GM21717 (cell line): ENCODE measurements at regions not wholly inside any gene's neighbourhood (a gene's known extent, or its start where the extent isn't known, plus 50 kb on each side); places are given as distances from the start of the nearest gene placed in this dataset.
"Not testable (repeated sequence)": the region's sequence is repeated elsewhere in the genome, so short reads cannot be mapped to it uniquely, and the experiment has no call there.

Source experiments
- ATAC-seq: cut with Tn5 transposase; IDR thresholded peaks from one replicate; pipeline ENCODE4 v1.9.1; 2021; ENCODE audit warnings: mild to moderate bottlenecking, moderate library complexity; ENCODE audit not compliant: unreplicated experiment

GRCh38 chr16:59090541-59090940 lies 356.4 kb upstream of the GOT2 start:
- ATAC-seq = no peak

GRCh38 chr16:59088431-59088830 lies 354.3 kb upstream of the GOT2 start:
- no peak for ATAC-seq

GRCh38 chr16:59087641-59088040 lies 353.5 kb upstream of the GOT2 start:
- no peak for ATAC-seq

GRCh38 chr16:59067205-59067604 lies 333.1 kb upstream of the GOT2 start:
- ATAC-seq = no peak

GRCh38 chr16:59060207-59060606 lies 326.1 kb upstream of the GOT2 start:
- ATAC-seq = no peak

DNA sequence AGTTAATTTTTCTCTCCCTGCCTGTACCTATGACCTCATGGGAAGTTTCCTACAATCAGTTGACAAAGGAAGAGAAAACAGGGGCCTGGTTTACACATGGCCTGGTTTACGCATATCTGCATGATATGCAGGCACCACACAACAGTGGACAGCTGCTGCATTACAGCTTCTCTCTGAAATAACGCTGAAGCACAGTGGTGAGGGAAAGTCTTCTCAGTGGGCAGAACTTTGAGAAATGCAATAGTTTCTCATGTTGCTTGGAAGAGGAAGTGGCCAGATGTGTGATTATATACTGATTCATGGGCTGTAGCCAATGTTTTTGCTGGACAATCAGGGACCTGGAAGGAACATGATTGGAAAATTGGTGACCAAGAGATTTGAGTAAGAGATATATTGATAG lies 324.1 kb upstream of the GOT2 start:
- no peak for ATAC-seq

DNA sequence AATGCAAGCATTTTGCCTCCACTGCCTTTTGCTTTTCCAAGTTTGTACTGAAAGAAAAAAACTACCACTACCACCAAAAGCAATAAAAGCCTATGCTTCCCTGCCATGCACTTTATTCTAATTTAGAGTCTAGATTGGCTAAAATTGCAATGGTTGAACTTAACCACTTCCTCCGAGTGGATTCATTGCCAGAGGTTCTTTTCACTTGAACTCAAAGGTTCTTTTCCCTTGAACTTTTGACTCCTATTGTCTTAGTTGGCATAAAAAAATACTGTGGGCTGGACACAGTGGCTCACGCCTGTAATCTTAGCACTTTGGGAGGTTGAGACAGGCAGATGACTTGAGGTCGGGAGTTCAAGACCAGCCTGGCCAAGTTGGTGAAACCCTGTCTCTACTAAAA lies 319.8 kb upstream of the GOT2 start:
- ATAC-seq = no peak

DNA sequence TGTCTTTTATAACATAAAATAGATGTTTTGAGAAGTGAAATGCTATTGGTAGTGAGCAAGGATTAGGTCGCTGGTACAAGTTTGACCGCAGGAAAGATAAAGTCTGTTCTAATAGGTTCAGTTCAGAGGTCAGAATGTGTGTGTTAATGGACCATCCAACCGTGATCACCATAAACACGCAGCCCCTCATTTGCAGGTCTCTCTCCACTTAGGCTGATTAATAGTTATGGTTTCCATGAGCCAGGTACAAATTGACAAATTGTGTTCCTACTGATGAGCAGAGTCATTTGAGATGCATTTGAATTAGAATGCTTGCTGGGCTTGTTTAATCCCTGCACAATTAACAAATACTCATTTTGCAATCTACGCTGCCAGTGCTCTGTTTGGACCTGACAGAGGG lies 318.1 kb upstream of the GOT2 start:
- ATAC-seq = no peak

DNA sequence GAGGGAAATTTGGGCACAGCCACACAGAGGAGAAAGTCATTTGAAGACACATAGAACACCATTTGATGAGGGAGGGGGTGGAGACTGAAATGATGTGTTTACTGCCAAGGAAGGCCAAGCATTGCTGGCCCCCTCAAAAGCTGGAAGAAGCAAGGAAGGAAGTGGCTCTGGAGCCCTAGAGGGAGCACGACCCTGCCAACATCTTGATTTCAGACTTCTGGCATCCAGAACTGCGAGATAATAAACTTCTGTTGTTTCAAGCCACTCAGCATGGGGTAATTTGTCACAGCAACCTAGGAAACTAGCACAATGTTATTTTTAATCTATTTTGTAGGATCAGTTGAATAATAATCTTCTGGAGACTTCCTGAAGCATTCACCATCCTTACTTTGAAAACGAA lies 314.8 kb upstream of the GOT2 start:
- ATAC-seq = no peak

GRCh38 chr16:59047114-59047513 lies 313.0 kb upstream of the GOT2 start:
- ATAC-seq = no peak

GRCh38 chr16:59046335-59046734 lies 312.2 kb upstream of the GOT2 start:
- ATAC-seq = no peak

DNA sequence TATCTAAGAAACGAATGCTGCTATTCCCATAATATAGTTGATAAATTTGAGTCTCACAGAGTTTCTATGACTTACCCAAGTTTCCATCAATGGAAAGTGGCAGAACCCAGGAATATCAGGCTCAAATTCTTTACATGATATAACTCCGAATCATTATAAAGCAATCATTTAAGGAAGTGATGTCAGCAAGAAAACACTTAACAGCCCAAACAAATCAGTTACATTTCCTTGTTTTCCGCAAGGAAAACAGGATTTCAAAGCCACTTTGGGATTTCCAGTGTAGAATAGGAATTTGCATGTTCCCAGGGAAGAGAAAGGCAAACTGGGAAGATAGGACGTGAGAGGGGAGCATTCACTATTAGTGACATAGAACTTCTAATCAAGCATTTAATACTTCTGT lies 311.4 kb upstream of the GOT2 start:
- ATAC-seq = no peak

DNA sequence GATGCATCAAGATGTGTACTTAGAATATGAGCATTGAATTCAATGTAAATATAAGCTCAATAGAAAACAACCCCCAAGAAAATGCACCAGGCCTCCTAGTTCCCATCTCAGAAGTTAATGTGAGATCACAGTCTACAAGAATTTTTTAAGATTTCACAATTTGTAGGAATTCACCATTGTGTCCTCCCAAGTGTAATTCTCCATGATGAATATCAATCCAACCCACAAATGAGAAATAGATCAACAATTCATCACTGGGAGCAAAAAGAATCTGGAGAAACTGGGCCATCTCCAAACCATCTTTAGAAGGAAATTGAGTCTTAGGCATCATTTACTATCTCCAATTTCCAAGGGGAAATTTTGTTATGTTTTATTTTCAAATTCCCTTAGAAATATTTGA lies 310.5 kb upstream of the GOT2 start:
- no peak for ATAC-seq

- no peak for ATAC-seq
Observed at GRCh38 chr16:59042301-59042700, 308.2 kb upstream of the GOT2 start.

DNA sequence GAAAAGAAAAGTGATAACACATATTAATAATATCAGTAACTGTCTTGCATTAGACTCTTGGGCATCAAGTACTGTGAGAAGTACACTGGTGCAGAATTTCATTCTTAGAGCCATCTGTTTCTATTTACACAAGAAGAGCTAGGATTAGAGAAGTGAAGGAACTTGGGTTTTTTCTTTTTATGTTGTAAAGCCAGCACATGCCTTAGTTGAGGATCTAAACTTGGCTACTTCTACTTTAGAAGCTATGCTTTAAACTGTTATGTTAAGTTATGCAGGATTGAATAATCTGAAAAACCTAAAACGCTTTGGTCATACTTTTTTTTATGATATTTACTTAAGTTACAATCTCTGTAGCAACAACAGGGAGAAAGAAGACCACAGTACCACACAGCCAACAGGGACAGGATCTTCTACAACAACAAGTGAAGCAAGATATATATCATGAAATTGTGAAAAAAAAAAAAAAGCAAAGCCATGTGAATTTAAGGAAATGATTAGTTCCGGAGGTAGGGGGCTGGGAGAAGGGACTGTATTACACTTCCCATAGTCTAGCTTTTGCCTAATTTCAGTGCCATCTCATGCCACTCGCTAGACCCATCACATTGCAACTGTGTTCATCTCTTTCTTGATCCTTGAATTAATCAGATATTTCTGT lies 305.1 kb upstream of the GOT2 start:
- ATAC-seq = no peak

DNA sequence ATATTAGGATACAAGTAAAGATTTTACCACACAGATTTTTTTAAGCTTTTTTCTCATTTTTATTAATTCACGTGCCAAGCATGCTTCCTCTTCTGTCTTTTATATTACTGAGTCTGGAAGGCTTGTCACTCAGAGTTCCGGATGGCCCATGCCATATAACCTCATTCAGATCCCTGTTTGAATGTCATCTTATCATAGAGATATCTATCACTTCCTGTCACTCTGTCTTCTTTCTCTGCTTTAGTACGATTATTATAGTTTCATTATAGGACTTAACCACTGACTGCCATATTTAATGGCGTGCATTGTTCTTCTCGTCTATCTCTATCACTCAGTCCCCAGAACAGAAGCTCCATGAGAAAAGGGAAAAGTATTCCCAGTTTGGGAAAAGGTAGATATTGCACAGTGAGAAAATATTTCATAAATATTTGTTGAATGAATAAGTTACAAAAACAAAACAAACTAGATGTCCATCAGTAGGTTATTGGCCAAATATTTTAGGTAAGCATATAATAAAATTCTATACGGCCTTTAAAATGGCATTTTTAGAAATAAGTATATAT lies 296.9 kb upstream of the GOT2 start:
- ATAC-seq = no peak

DNA sequence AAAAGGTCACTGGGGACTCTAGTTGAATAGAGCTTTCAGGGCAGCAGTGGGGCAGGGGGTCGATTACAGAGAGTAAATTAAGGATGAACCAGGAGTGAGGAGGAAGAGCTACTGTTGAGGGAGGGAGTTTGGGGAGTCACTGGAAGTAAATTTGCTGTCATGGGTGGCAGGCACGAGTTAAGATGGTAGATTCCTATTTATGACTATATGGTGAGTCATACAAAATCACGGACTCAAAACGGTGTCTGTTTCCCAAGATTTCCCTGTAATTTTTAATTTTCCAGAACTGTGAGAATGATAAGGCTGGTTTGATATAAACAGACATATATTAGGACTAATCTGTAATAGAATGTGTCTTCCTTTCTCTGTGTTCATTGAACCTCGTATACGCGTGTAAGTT lies 287.6 kb upstream of the GOT2 start:
- ATAC-seq = no peak

DNA sequence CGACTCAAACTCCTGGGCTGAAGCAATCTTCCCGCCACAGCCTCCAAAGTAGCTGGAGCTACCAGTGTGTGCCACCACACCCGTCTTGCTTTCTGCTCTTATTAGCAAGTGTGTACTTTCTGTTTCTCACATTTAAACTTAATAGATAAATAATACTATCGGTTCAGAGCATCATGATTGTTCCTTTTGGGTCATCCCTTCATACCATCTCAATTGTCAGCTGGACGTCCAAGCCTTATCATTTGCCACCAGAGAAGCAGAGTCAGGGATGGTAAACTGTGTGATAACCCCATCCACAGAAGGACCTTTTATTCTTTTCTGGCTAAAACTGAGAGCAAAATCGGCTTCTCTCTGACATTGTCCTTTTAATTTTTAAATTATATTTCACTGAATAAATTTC lies 279.8 kb upstream of the GOT2 start:
- ATAC-seq = no peak

GRCh38 chr16:58999762-59000161 lies 265.6 kb upstream of the GOT2 start:
- no peak for ATAC-seq

GRCh38 chr16:58992755-58993154 lies 258.6 kb upstream of the GOT2 start:
- not testable (repeated sequence) for ATAC-seq

DNA sequence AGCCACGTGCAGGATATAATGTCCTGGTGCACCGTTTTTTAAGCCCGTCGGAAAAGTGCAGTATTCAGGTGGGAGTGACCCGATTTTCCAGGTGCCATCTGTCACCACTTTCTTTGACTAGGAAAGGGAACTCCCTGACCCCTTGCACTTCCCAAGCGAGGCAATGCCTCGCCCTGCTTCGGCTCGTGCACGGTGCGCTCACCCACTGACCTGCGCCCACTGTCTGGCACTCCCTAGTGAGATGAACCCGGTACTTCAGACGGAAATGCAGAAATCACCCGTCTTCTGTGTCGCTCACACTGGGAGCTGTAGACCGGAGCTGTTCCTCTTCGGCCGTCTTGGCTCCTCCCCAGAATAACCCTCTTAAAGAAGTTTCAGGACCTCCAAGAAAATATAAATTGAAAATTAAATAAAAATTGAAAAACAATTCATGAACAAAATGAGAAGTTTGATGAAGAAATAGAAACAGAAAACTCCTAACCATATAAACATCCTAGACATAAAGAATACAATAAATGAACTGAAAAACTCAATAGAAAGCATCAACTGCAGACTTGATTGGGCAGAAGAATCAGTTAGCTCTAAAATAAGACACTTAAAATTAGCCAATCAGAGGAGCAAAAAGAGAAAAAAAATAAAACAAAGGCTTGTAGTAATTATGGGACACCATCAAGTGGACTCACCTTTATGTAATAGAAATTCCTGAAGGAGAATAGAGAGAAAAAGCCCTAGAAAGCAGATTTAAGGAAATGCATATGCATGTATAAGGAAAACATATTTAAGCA lies 249.3 kb upstream of the GOT2 start:
- not testable (repeated sequence) for ATAC-seq

GRCh38 chr16:58970775-58971174 lies 236.7 kb upstream of the GOT2 start:
- no peak for ATAC-seq
